Colonic mucosa (tissue), 4 donors: ENCODE measurements at regions not wholly inside any gene's neighbourhood (a gene's known extent, or its start where the extent isn't known, plus 50 kb on each side); places are given as distances from the start of the nearest gene placed in this dataset.

Source experiments
- DNase-seq: peaks from one replicate; pipeline ENCODE4 v3.0.0-alpha.2; 2020
- H3K27ac ChIP-seq: fragments of 200-600 bp; one replicate; pipeline ENCODE4 v1.8.0; 2021
- H3K27me3 ChIP-seq: fragments of 200-600 bp; one replicate; pipeline ENCODE4 v1.8.0; 2021
- H3K36me3 ChIP-seq: fragments of 200-600 bp; one replicate; pipeline ENCODE4 v1.8.0; 2021
- H3K4me1 ChIP-seq: fragments of 200-600 bp; one replicate; pipeline ENCODE4 v1.8.0; 2021; ENCODE audit warnings: mild to moderate bottlenecking
- H3K4me3 ChIP-seq: fragments of 200-600 bp; one replicate; pipeline ENCODE4 v1.8.0; 2021
- H3K9ac ChIP-seq, 2 donors: one replicate each; pipeline ENCODE4 v1.7.0; 2013; ENCODE audit warnings: control low read depth in 2 of 2, low read depth in 2 of 2, low read length in 2 of 2
- H3K9me3 ChIP-seq: fragments of 200-600 bp; one replicate; pipeline ENCODE4 v1.8.0; 2021
- CTCF ChIP-seq: fragments of 200-600 bp; IDR thresholded peaks from one replicate; pipeline ENCODE4 v1.8.0; 2022; ENCODE audit warnings: antibody characterized with exemption, mild to moderate bottlenecking
- intact Hi-C: fragments of 100-400 bp; cut with DNase I; formaldehyde crosslinking; loops from one replicate; pipeline ENCODE4 v1.14.1; 2022
- donor health status: healthy.
- donor health status: DM: no; HTN: no; CAD: no.
- donor health status: DM: no; HTN: no; CAD: no.

GRCh38 chr12:17503742-17504141 lies 586.3 kb downstream of the RERGL start:
- Histone ChIP-seq H3K9ac (no peak overlapping the region), H3K4me1 (no peaks in the 10 kb centered on the region), H3K27ac (no peak overlapping the region), H3K36me3 (no peaks in the 10 kb centered on the region), H3K27me3 (no peaks in the 10 kb centered on the region), H3K4me3 (no peak overlapping the region), H3K9me3 (no peaks in the 10 kb centered on the region)
- intact Hi-C loops: no loop called here
- TF ChIP-seq CTCF: no peak
- DNase-seq: no peak

- Histone ChIP-seq H3K9ac (no peak overlapping the region), H3K4me3 (no peak overlapping the region), H3K36me3 (no peaks in the 10 kb centered on the region)
Observed at GRCh38 chr12:17489452-17489851, 600.5 kb downstream of the RERGL start.

GRCh38 chr12:17478908-17479673 lies 610.9 kb downstream of the RERGL start:
- Histone ChIP-seq H3K9me3 (no peaks in the 10 kb centered on the region), H3K27ac (no peak overlapping the region), H3K4me3 (no peak overlapping the region), H3K9ac (no peak overlapping the region), H3K4me1 (no peaks in the 10 kb centered on the region), H3K36me3 (no peaks in the 10 kb centered on the region), H3K27me3 (no peaks in the 10 kb centered on the region)
- intact Hi-C loops: no loop called here
- no peak for TF ChIP-seq CTCF
- DNase-seq: no peak

More at GRCh38 chr12:17489452-17489851, 600.5 kb downstream of the RERGL start:
- H3K9me3 ChIP-seq: no peaks in the 10 kb centered on the region
- H3K4me1 ChIP-seq: no peaks in the 10 kb centered on the region
- no peaks in the 10 kb centered on the region for H3K27me3 ChIP-seq
- no peak for DNase-seq
- H3K27ac ChIP-seq: no peak overlapping the region
- no peak for TF ChIP-seq CTCF
- intact Hi-C loops: no loop called here

- Histone ChIP-seq H3K9ac (no peak overlapping the region), H3K4me3 (no peak overlapping the region), H3K27me3 (no peaks in the 10 kb centered on the region), H3K9me3 (no peaks in the 10 kb centered on the region), H3K27ac (no peak overlapping the region), H3K4me1 (no peaks in the 10 kb centered on the region), H3K36me3 (no peaks in the 10 kb centered on the region)
- TF ChIP-seq CTCF: no peak
- DNase-seq: no peak
- intact Hi-C loops: no loop called here
Observed at GRCh38 chr12:17470460-17470859, 619.5 kb downstream of the RERGL start.

- Histone ChIP-seq H3K27me3 (no peaks in the 10 kb centered on the region), H3K4me3 (no peak overlapping the region), H3K36me3 (no peaks in the 10 kb centered on the region), H3K27ac (no peak overlapping the region), H3K9me3 (peaks cover 3% of the 10 kb centered on the region), H3K9ac (no peak overlapping the region), H3K4me1 (no peaks in the 10 kb centered on the region)
- DNase-seq: no peak
- no peak for TF ChIP-seq CTCF
- intact Hi-C loops: no loop called here
Observed at GRCh38 chr12:17459214-17459613, 630.8 kb downstream of the RERGL start.
